HG02798 (cell line): ENCODE measurements at regions not wholly inside any gene's neighbourhood (a gene's known extent, or its start where the extent isn't known, plus 50 kb on each side); places are given as distances from the start of the nearest gene placed in this dataset.

Experiments used
- ATAC-seq: cut with Tn5 transposase; IDR thresholded peaks from one replicate; pipeline ENCODE4 v1.9.1; 2021; ENCODE audit warnings: mild to moderate bottlenecking; ENCODE audit not compliant: unreplicated experiment, poor library complexity

- ATAC-seq = no peak
These were observed 229.8 kb downstream of the PIK3C3 start for GRCh38 chr18:42184685-42185477.

DNA sequence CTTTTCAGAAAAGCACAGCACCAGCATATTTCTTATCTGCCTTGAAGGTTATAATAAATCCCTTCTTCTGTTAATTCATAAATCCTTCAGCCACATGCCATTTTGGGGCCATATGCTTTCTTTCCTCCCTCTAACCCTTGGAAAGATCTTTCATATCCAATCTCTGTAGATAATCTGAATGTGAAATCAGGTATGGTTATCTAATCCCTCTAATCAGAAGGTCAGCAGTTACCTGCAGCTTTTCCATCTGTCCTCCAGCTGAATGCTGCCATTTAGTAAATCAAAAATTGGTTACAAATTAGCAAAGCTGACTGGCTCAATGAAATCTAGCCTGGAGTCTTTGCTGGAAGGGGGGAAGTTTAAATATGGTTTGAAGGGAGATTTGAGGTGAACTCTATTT, 230.5 kb downstream of the PIK3C3 start:
- no peak for ATAC-seq

DNA sequence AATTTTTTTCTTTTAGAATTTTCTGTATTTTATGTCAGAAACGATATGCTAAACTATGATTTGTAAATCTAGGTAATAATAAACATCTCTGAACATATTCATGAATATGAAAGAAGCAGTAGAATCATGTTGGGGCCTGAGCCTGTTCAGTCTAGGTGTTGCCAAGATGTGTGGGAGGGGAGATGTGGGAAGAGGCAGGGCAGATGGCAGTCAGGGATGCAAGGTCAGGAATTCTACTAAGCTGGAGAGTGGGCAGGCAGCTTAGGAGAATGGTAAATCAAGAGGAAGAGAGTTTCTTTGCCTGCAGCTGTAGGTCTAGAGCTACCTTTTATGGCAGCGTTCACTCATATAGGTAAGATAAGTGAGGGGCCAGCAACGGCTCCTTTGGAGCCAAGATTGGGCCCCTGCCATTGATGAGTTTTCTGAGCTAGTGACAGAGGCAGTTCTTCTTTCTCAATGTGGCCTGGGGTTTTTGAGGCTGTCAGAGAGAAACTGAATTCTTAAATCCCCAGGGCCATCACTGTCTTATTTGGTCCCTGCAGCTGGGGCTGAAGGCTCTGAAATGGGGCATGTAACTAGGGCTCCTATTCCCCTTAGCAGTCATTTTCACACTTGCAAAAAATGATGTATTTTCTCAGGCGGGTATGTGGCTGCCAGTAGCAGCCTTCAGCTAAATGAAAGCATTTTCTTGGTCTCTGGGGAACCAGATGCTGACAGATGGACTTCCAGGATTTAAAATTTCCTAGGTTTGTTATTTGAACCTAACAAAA, 232.8 kb downstream of the PIK3C3 start:
- ATAC-seq = peak; percentile 85

- ATAC-seq = no peak
These were observed 235.6 kb downstream of the PIK3C3 start for GRCh38 chr18:42190643-42191042.

- no peak for ATAC-seq
These were observed 237.5 kb downstream of the PIK3C3 start for GRCh38 chr18:42192251-42193248.

- no peak for ATAC-seq
These were observed 241.6 kb downstream of the PIK3C3 start for GRCh38 chr18:42196651-42197050.

- no peak for ATAC-seq
These were observed 246.1 kb downstream of the PIK3C3 start for GRCh38 chr18:42201137-42201536.

- ATAC-seq = no peak
These were observed 256.2 kb downstream of the PIK3C3 start for GRCh38 chr18:42211201-42211600.

DNA sequence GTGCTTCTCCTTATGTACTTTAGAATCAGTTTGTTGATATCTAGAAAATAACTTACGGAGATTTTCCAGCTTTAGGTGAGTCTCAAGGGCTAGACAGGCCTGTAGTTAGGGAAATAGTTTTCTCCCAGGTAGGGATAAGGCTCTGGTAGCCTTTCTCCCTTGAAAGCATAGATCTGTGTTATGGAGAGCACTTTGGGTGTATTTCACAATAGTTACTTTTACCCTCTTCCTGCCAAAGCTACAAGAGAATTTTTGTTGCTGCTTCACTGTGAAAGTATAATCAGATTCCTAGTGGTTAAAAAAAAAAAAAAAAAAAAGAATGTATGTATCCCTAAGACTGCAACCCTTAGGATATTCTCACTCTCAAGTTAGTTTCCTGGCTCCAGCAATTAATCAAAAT, 267.5 kb downstream of the PIK3C3 start:
- no peak for ATAC-seq

DNA sequence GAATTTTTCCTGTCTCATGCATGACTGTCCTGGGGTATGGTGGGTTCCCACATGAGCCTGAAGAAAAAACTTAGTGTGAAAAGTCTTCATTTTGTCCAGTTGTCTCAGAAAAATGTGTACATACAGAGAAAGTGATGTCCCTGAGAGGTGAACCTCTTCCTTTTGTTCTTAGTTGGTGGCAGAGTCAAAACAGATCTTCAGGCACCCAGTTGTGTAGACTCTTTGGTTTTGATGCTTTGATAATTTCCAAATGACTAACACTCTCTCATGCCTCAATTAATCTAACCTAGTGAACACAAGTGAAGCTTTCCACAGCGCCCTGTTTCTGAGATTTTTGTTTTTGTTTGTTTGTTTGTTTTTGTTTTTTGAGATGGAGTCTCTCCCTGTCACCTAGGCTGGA, 273.5 kb downstream of the PIK3C3 start:
- peak; percentile 39 for ATAC-seq

DNA sequence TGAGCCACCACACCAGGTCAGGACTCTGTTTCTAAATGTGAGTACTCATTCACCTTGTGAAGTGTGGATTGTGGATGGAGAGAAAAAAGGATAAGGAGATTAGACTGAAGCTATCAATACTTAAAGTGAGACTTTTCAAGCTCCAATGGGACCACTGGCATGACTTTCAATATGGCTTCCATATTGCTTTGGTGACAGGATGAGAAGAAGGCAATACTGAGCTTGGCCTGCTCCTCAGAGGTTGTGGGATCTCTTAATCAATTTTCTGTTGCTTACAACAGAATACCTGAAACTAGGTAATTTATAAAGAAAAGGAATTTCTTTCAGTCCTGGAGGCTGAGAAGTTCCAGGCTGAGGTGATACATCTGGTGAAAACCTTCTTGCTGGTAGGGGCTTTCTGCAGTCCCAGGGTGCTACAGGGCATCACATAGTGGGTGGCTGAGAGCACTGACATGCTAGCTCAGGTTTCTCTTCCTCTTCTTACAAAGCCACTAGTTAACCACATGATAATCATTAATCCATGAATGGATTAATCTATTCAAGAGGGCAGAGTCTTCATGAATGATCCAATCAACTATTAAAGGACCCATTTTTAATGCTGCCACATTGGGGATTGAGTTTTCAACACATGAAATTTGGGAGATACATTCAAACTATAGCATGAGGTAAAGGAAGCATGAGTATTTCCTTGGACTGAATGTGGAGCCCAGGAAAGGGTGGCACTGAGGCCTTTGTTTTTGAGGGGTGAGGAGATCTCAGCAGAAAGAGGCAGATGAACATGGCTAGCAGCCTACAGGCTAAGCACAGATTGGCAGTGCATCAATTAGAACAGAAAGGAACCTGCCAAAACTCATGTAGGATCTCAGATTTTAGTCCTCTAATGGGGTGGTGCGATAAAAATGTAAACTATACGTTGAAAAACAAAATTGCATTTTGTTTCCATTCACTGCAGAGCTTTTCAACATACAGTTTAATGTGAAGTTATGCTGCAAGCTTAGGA, 274.5 kb downstream of the PIK3C3 start:
- ATAC-seq = peak; percentile 98

- ATAC-seq = no peak
These were observed 275.6 kb downstream of the PIK3C3 start for GRCh38 chr18:42230636-42231035.

- no peak for ATAC-seq
These were observed 276.2 kb downstream of the PIK3C3 start for GRCh38 chr18:42231284-42231683.

- ATAC-seq = no peak
These were observed 276.8 kb downstream of the PIK3C3 start for GRCh38 chr18:42231796-42232195.

GRCh38 chr18:42233908-42234307, 278.9 kb downstream of the PIK3C3 start:
- ATAC-seq = no peak

GRCh38 chr18:42242758-42243157, 287.7 kb downstream of the PIK3C3 start:
- ATAC-seq = no peak

DNA sequence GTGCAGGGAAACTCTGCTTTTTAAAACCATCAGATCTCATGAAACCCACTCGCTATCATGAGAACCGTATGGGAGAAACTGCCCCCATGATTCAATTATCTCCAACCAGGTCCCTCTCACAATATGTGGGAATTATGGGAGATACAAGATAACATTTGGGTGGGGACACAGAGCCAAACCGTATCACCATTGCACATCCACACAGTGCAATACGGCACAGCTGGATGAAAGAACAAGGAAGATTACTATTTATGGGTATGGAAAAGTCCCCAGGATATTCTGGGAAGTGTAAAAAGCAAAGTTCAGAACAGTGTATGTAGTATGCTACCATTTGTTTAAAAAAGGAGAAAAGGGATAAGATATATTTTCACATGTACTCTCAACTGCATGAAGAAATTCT, 290.1 kb downstream of the PIK3C3 start:
- no peak for ATAC-seq

GRCh38 chr18:42255908-42256765, 301.1 kb downstream of the PIK3C3 start:
- peak; percentile 66 for ATAC-seq
